IMR-90 (cell line): ENCODE measurements at regions not wholly inside any gene's neighbourhood (a gene's known extent, or its start where the extent isn't known, plus 50 kb on each side); places are given as distances from the start of the nearest gene placed in this dataset.

ENCODE experiments used
- ATAC-seq: fragments of 200-7000 bp; cut with Tn5 transposase; 2 replicates; pipeline ENCODE4 v1.9.1; 2020; ENCODE audit warnings: low read depth, mild to moderate bottlenecking, moderate library complexity
- BruUV-seq: library from RNA; stranded (reverse); fragments of 400-500 nt; replicated peaks from 2 replicates; lab custom pipeline; 2021; lab: Mats Ljungman, UMichigan
- CTCF ChIA-PET: fragments of 300-600 bp; formaldehyde crosslinking; extraction: SDS; loops from one replicate; lab custom pipeline; 2021; ENCODE audit warnings: antibody characterized with exemption; lab: Yijun Ruan, JAX
- POLR2A ChIA-PET: fragments of 300-600 bp; sonication (Branson Sonifier 250); formaldehyde crosslinking; loops from one replicate; lab custom pipeline; 2022; ENCODE audit warnings: antibody characterized with exemption; ENCODE audit not compliant: unreplicated experiment; lab: Charles Lee
- DNase-seq: peaks from one replicate; pipeline ENCODE4 v3.0.0; 2013
- H2AFZ ChIP-seq: replicated peaks from 2 replicates; pipeline ENCODE3; 2013; ENCODE audit warnings: low read length, mild to moderate bottlenecking; ENCODE audit not compliant: poor library complexity
- H2AK5ac ChIP-seq: 2 replicates; pipeline ENCODE4 v1.6.1; 2013; ENCODE audit warnings: low read depth, low read length, inconsistent platforms
- H2AK9ac ChIP-seq: replicated peaks from 2 replicates; pipeline ENCODE3; 2013; ENCODE audit warnings: mild to moderate bottlenecking, low read depth, low read length, moderate library complexity; ENCODE audit not compliant: poor library complexity
- H2BK120ac ChIP-seq: 2 replicates; pipeline ENCODE4 v1.6.1; 2013; ENCODE audit warnings: low read depth, low read length, inconsistent platforms
- H2BK15ac ChIP-seq: 3 replicates; pipeline ENCODE4 v1.6.1; 2013; ENCODE audit warnings: low read depth, low read length, inconsistent platforms
- H2BK20ac ChIP-seq: 2 replicates; pipeline ENCODE4 v1.6.1; 2013; ENCODE audit warnings: low read depth, mild to moderate bottlenecking, inconsistent platforms, low read length, moderate library complexity
- H2BK5ac ChIP-seq: 2 replicates; pipeline ENCODE4 v1.6.1; 2013; ENCODE audit warnings: mild to moderate bottlenecking, low read depth, low read length, inconsistent platforms; ENCODE audit not compliant: poor library complexity, severe bottlenecking
- H3K14ac ChIP-seq: replicated peaks from 2 replicates; pipeline ENCODE4 v1.6.1; 2013; ENCODE audit warnings: low read depth, low read length, inconsistent platforms
- H3K18ac ChIP-seq: 2 replicates; pipeline ENCODE4 v1.6.1; 2013; ENCODE audit warnings: low read depth, low read length, control low read depth
- H3K23ac ChIP-seq: 2 replicates; pipeline ENCODE4 v1.6.1; 2013; ENCODE audit warnings: low read depth, low read length, inconsistent platforms
- H3K27ac ChIP-seq: 2 replicates; pipeline ENCODE4 v1.5.1; 2013; ENCODE audit warnings: mild to moderate bottlenecking, control low read depth, low read length; ENCODE audit not compliant: insufficient read depth
- H3K27me3 ChIP-seq: 2 replicates; pipeline ENCODE4 v1.6.1; 2013; ENCODE audit warnings: low read length; ENCODE audit not compliant: control insufficient read depth, insufficient read depth
- H3K36me3 ChIP-seq: 2 replicates; pipeline ENCODE4 v1.6.1; 2013; ENCODE audit warnings: low read length, mixed read lengths; ENCODE audit not compliant: control insufficient read depth, insufficient read depth
- H3K4ac ChIP-seq: 2 replicates; pipeline ENCODE4 v1.6.1; 2013; ENCODE audit warnings: low read depth, low read length, inconsistent platforms
- H3K4me1 ChIP-seq: 2 replicates; pipeline ENCODE4 v1.6.1; 2013; ENCODE audit warnings: low read length, mixed read lengths; ENCODE audit not compliant: control insufficient read depth, insufficient read depth
- H3K4me2 ChIP-seq: 2 replicates; pipeline ENCODE4 v1.6.1; 2013; ENCODE audit warnings: low read depth, mild to moderate bottlenecking, control low read depth, low read length, moderate library complexity
- H3K4me3 ChIP-seq: 2 replicates; pipeline ENCODE4 v1.5.1; 2013; ENCODE audit warnings: low read depth, mild to moderate bottlenecking, control low read depth, low read length, moderate library complexity; ENCODE audit not compliant: insufficient read depth
- H3K56ac ChIP-seq: 2 replicates; pipeline ENCODE4 v1.6.1; 2013; ENCODE audit warnings: low read length, inconsistent platforms; ENCODE audit not compliant: insufficient read depth; ENCODE audit errors: extremely low read depth
- H3K79me1 ChIP-seq, 2 experiments: 2 replicates each; pipeline ENCODE4 v1.6.1; 2013; ENCODE audit warnings: low read length in 2 of 2, inconsistent platforms in 1 of 2, low read depth in 1 of 2
- H3K9ac ChIP-seq: 2 replicates; pipeline ENCODE4 v1.6.1; 2013; ENCODE audit warnings: low read depth, low read length, control low read depth
- H3K9me1 ChIP-seq: 2 replicates; pipeline ENCODE4 v1.6.1; 2013; ENCODE audit warnings: low read length, inconsistent platforms; ENCODE audit not compliant: insufficient read depth
- H3K9me3 ChIP-seq: 2 replicates; pipeline ENCODE4 v1.6.1; 2013; ENCODE audit warnings: low read length; ENCODE audit not compliant: control insufficient read depth, insufficient read depth
- H4K20me1 ChIP-seq: 2 replicates; pipeline ENCODE4 v1.6.1; 2013; ENCODE audit warnings: low read length, inconsistent platforms; ENCODE audit not compliant: insufficient read depth
- H4K5ac ChIP-seq: 2 replicates; pipeline ENCODE4 v1.6.1; 2013; ENCODE audit warnings: mild to moderate bottlenecking, low read depth, low read length, control low read depth
- H4K8ac ChIP-seq, 2 experiments: 2 replicates each; pipeline ENCODE4 v1.6.1; 2013; ENCODE audit warnings: low read depth in 2 of 2, low read length in 2 of 2, control low read depth in 1 of 2, inconsistent platforms in 1 of 2
- H4K91ac ChIP-seq: 2 replicates; pipeline ENCODE4 v1.6.1; 2013; ENCODE audit warnings: low read depth, low read length, inconsistent platforms; ENCODE audit not compliant: insufficient read depth
- BHLHE40 ChIP-seq: fragments of 150-350 bp; IDR thresholded peaks from 2 replicates; pipeline ENCODE4 v1.6.1; 2016; ENCODE audit warnings: mild to moderate bottlenecking, low read depth, low read length
- CEBPB ChIP-seq: IDR thresholded peaks from 2 replicates; pipeline ENCODE4 v1.6.1; 2012; ENCODE audit warnings: low read depth, low read length, improper control_type of control experiment
- CHD1 ChIP-seq: IDR thresholded peaks from 2 replicates; pipeline ENCODE4 v1.6.1; 2012; ENCODE audit warnings: low read depth, low read length, improper control_type of control experiment
- CTCF ChIP-seq: conservative IDR thresholded peaks from 2 replicates; pipeline ENCODE4 v1.5.1; 2012; ENCODE audit warnings: mild to moderate bottlenecking, low read depth, low read length, improper control_type of control experiment
- ELK1 ChIP-seq: fragments of 150-350 bp; IDR thresholded peaks from 2 replicates; pipeline ENCODE4 v1.6.1; 2016; ENCODE audit warnings: low read depth, mild to moderate bottlenecking, low read length, moderate library complexity, borderline replicate concordance
- FOS ChIP-seq: fragments of 150-350 bp; IDR thresholded peaks from 2 replicates; pipeline ENCODE4 v1.6.1; 2016; ENCODE audit warnings: low read depth, low read length
- MAFK ChIP-seq: IDR thresholded peaks from 2 replicates; pipeline ENCODE4 v1.6.1; 2012; ENCODE audit warnings: low read depth, low read length, improper control_type of control experiment
- MAZ ChIP-seq: IDR thresholded peaks from 2 replicates; pipeline ENCODE4 v1.6.1; 2012; ENCODE audit warnings: low read depth, mild to moderate bottlenecking, low read length, improper control_type of control experiment, moderate library complexity, borderline replicate concordance
- MXI1 ChIP-seq: IDR thresholded peaks from 2 replicates; pipeline ENCODE4 v1.6.1; 2012; ENCODE audit warnings: low read depth, mild to moderate bottlenecking, low read length, moderate library complexity, borderline replicate concordance
- NFE2L2 ChIP-seq: fragments of 150-350 bp; IDR thresholded peaks from 2 replicates; pipeline ENCODE4 v1.6.1; 2016; ENCODE audit warnings: low read depth, mild to moderate bottlenecking, low read length
- RAD21 ChIP-seq: IDR thresholded peaks from 2 replicates; pipeline ENCODE4 v1.6.1; 2012; ENCODE audit warnings: low read length, improper control_type of control experiment
- RCOR1 ChIP-seq: IDR thresholded peaks from 2 replicates; pipeline ENCODE4 v1.6.1; 2012; ENCODE audit warnings: mild to moderate bottlenecking, low read length, improper control_type of control experiment; ENCODE audit not compliant: insufficient replicate concordance
- RFX5 ChIP-seq: IDR thresholded peaks from 2 replicates; pipeline ENCODE4 v1.8.0; 2012; ENCODE audit warnings: low read depth, mild to moderate bottlenecking, low read length, moderate library complexity
- SMC3 ChIP-seq: fragments of 150-350 bp; IDR thresholded peaks from 2 replicates; pipeline ENCODE4 v1.6.1; 2016; ENCODE audit warnings: low read depth, mild to moderate bottlenecking, antibody characterized with exemption, low read length, moderate library complexity
- USF2 ChIP-seq: fragments of 150-350 bp; IDR thresholded peaks from 2 replicates; pipeline ENCODE4 v1.6.1; 2017; ENCODE audit warnings: mild to moderate bottlenecking, antibody characterized with exemption, low read length, low read depth
- WGBS, 2 experiments: methylation state at CpG; one replicate each; pipeline versions ENCODE4 v1.1.5 to v1.1.7; 2013; ENCODE audit warnings: missing lambda C conversion rate in 2 of 2; ENCODE audit not compliant: insufficient read length in 1 of 2; ENCODE audit errors: extremely low coverage in 2 of 2; 5-methylcytosine and 5-hydroxymethylcytosine counted together
- dilution Hi-C: fragments of 300-500 bp; cut with HindIII; formaldehyde crosslinking; loops from one replicate; pipeline ENCODE4 v1.14.3; 2018; ENCODE audit warnings: low sequenced_read_pairs; ENCODE audit not compliant: unreplicated experiment
- in situ Hi-C: fragments of 300-500 bp; cut with MboI; formaldehyde crosslinking; loops from 3 replicates; pipeline ENCODE4 v1.14.3; 2019; ENCODE audit warnings: low sequenced_read_pairs, inconsistent platforms, mixed read lengths
- intact Hi-C: fragments of 100-400 bp; cut with micrococcal nuclease; formaldehyde crosslinking; loops from 2 replicates; pipeline ENCODE4 v1.10.0; 2022

- Histone ChIP-seq H2BK120ac (no peak overlapping the region), H2BK20ac (no peak overlapping the region), H3K14ac (no peak overlapping the region), H2AK9ac (no peak overlapping the region), H3K79me1 (no peaks in the 10 kb centered on the region), H3K56ac (no peak overlapping the region), H3K36me3 (no peaks in the 10 kb centered on the region), H3K4me1 (no peaks in the 10 kb centered on the region), H3K4me3 (no peak overlapping the region), H4K91ac (no peak overlapping the region), H3K9me3 (peaks cover 6% of the 10 kb centered on the region), H2BK5ac (no peak overlapping the region), H4K5ac (no peak overlapping the region), H3K4ac (no peak overlapping the region), H2BK15ac (no peak overlapping the region), H2AK5ac (no peak overlapping the region), H3K18ac (no peak overlapping the region), H4K8ac (no peak overlapping the region), H3K9me1 (no peaks in the 10 kb centered on the region), H3K27ac (no peak overlapping the region), H2AFZ (no peak overlapping the region), H3K23ac (no peak overlapping the region), H4K20me1 (no peaks in the 10 kb centered on the region), H3K4me2 (no peak overlapping the region), H3K9ac (no peak overlapping the region), H3K27me3 (no peaks in the 10 kb centered on the region)
- no TSS peak for BruUV-seq
- in situ Hi-C loops, result no loop called here
- no CpG with 5 or more reads among the region's 1 CpG for WGBS, 2 experiments
- POLR2A ChIA-PET, result no interaction called here
- intact Hi-C loops, result no loop called here
- DNase-seq (no peak), ATAC-seq (no peak)
- dilution Hi-C loops, result no loop called here
- CTCF ChIA-PET, result no interaction called here
- TF ChIP-seq CHD1 (no peak), RAD21 (no peak), BHLHE40 (no peak), CTCF (no peak), MXI1 (no peak), ELK1 (no peak), NFE2L2 (no peak), RFX5 (no peak), MAFK (no peak), USF2 (no peak), MAZ (no peak), FOS (no peak), SMC3 (no peak), RCOR1 (no peak), CEBPB (no peak)
Measured at GRCh38 chr10:53748319-53748718, 975.7 kb upstream of the MBL2 start.
